GM12873 (cell line): ENCODE measurements at regions not wholly inside any gene's neighbourhood (a gene's known extent, or its start where the extent isn't known, plus 50 kb on each side); places are given as distances from the start of the nearest gene placed in this dataset.

ENCODE experiments used
- TF ChIP-seq, protein P1 (sequence below): IDR thresholded peaks from 2 replicates; pipeline ENCODE4 v1.5.1; 2012; ENCODE audit warnings: low read depth, mild to moderate bottlenecking, moderate library complexity, low read length, control low read depth; ENCODE audit not compliant: insufficient read depth; ENCODE audit errors: missing control alignments

DNA sequence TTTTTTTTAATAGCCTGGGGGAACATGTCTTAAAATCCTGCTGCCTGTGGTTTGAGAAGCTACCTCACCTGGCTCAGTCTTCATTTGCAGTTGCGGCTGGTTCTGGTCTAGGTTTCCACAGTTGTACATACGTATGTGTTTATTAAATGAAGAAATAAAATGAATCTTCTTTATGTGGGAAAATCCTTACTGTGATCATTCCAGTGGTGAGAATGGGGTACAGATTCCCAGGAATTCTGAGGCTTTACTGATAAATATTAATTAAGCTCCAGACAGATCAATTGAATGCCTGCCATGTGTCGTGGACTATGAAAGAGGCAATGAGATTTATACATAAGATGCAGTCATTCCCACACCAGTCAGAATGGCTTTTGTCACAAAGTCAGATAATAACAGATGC, 356.1 kb upstream of the GRM7 start:
- TF ChIP-seq, protein P1, sequence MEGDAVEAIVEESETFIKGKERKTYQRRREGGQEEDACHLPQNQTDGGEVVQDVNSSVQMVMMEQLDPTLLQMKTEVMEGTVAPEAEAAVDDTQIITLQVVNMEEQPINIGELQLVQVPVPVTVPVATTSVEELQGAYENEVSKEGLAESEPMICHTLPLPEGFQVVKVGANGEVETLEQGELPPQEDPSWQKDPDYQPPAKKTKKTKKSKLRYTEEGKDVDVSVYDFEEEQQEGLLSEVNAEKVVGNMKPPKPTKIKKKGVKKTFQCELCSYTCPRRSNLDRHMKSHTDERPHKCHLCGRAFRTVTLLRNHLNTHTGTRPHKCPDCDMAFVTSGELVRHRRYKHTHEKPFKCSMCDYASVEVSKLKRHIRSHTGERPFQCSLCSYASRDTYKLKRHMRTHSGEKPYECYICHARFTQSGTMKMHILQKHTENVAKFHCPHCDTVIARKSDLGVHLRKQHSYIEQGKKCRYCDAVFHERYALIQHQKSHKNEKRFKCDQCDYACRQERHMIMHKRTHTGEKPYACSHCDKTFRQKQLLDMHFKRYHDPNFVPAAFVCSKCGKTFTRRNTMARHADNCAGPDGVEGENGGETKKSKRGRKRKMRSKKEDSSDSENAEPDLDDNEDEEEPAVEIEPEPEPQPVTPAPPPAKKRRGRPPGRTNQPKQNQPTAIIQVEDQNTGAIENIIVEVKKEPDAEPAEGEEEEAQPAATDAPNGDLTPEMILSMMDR = no peak

DNA sequence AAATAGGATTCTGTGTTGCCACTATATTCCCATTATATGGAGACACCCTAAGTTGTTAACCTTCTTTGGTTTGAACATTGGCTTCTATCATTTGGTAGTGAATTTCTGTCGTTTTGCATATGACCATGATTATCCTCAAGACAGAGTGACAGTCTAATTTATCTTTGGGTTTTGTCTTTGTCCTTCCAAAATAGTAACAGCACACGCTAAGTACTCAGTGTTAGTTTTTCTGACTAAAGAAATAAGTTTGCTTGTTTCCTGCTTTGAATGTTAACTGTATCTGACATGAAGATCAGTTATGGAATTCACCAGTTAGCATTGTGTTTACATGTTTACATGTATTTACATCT, 352.5 kb upstream of the GRM7 start:
- TF ChIP-seq, protein P1 = no peak

DNA sequence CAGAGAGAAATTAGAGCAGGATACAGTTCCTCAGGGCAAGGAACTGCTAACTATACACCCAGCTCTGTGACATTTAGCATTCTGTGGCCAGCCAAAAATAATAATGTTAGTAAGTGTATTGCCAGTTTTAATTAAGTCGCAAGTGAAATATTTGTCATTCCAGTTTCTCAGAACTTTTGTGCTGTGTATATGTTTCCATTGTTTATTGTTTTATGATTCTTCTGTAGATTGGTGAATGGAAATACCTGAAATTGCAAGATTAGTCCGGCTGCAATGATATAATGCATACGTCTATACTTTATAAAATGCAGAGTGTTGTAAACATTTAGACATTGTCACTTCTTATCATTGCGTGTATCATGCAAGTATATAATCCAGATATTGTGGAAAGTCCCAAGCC, 351.3 kb upstream of the GRM7 start:
- TF ChIP-seq, protein P1 = no peak

DNA sequence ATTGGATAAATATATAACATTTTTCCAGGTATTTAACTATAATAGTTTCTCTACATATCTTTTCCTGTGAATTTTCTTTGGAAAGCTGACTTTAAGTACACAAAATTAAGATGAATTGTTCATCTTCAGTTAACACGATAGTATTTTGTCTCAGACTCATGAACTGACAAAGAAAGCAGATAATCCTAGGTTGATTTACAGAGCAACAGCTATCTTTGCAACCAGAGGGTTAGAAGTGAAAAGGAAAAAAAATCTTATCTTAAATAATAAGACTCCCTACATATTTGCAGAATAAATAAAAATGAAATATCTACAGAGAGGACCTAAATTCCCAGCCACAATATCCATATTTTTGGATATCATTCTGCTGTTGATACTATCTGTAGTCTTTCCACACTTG, 350.2 kb upstream of the GRM7 start:
- TF ChIP-seq, protein P1 = no peak

DNA sequence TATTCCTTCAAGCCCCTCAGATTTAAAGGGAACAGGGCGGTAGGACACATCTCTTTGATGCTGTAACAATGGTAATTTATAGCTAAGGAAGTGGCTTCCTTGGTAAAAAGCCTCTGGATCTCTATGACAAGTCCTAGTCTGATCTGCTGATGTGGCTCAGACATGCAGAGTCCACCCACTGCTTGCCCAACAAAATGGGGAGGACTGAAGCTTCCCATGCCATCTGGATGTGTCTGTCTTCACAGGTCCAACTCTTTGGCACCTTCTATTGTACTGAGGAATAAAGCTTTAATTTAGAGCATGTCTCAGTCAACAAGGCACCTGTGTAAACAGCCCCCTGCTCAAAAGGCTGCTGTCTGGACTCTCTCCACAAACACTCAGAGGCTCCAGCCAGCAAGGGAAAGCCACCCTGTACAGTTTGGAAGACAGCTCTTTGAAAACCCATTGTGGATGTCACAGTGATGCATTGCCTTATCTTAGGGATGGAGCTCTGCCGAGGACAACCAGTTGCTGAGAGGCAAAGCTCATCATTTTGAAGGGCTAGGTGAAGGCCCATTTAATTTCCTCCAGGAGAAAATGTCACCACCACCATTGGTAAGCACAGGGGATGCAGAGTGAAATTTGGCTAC, 348.6 kb upstream of the GRM7 start:
- TF ChIP-seq, protein P1 = no peak

DNA sequence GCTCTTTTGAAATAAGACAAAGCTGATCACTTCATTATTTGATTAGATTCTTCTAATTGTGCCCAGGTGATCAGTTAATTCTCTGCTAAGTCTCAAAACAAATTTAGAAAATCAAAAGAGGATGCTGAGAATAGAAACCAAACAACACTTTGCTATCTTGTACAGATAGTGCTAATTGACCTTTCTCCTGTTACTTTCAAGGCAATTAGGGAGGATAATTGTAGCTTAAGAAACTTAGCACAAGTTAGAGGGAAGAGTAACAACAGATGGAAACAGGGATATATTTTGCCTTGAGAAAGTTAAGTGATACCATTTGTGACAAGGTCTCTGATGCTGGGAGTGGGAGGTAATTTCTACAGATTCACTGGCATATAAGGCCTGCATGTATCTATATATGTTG, 344.8 kb upstream of the GRM7 start:
- TF ChIP-seq, protein P1 = no peak

DNA sequence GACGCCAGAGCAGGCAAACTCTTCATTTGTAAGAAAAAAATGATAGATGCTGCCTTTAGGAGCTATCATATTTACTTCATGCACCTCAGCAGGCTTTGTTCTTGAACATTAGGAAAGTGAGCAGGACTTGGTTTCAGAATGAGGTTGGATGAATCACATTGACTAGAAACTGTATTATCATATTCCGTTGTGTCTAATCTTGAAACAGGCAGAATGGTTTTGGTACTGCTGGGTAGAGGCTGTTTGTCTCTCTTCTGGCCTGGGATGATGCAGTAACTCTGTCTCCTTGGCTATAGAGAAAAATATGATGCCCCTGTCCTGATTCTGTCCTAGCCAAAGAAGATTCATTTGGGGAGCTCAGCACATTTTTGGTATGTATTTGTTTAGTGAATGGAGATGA, 344.2 kb upstream of the GRM7 start:
- TF ChIP-seq, protein P1 = no peak

DNA sequence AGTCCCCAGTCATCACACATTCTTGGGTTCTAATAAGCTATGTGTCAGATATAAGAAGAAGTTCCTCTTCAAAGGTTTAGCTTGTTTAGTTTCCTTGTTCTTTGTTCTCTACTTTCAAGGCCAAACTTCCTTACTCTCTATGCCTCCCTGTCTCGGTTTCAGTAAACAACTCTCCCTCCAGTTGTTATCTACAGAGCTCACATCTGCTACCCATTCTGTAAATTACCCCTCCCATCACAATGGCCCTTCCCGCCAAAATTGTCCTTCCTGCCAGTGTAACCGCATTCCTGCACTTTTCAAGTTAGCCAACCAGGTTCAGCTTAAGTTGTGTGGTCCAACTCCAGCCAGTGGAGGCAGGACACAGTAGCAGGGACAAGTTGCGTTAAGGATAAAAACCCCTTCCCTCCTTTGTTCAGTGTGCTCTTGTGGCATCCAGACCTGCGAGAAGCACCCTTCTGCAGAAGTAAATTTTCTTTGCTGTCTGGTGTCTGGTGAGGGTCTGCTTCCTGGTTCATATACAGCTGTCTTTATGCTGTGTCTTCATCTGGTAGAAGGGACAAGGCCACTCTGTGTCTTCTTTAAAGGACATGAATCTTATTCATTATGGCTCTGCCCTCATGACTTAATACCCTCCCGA, 342.1 kb upstream of the GRM7 start:
- TF ChIP-seq, protein P1 = no peak
